DMS53 (cell line): ENCODE measurements at regions not wholly inside any gene's neighbourhood (a gene's known extent, or its start where the extent isn't known, plus 50 kb on each side); places are given as distances from the start of the nearest gene placed in this dataset.
"Not testable (repeated sequence)": the region's sequence is repeated elsewhere in the genome, so short reads cannot be mapped to it uniquely, and the experiment has no call there.

Experiments
- DNase-seq: peaks from one replicate; lab custom pipeline; 2025; lab: John Stamatoyannopoulos, UW

GRCh38 chr17:22138861-22139469, 446.6 kb downstream of the KCNJ18 start:
- DNase-seq: no peak

DNA sequence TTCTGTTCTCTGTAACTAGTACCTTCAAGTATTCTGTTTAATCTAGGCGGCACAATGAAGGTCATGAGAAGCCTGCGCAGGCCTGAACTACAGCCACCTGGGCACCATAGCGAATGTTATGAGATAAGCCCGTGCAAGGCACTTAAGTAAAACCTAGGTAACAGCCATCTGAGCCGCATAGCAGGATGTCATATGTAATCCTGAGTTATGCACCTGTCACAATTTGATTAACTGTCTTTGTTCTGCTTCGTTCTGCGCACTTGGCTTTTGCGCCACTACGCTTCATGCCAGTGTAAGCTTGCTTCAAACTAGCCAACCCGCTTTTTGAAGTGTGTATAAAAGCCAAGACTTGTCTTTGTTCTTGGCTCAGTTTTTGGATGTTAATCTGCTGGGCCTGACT, 449.8 kb downstream of the KCNJ18 start:
- peak; percentile 53 for DNase-seq

DNA sequence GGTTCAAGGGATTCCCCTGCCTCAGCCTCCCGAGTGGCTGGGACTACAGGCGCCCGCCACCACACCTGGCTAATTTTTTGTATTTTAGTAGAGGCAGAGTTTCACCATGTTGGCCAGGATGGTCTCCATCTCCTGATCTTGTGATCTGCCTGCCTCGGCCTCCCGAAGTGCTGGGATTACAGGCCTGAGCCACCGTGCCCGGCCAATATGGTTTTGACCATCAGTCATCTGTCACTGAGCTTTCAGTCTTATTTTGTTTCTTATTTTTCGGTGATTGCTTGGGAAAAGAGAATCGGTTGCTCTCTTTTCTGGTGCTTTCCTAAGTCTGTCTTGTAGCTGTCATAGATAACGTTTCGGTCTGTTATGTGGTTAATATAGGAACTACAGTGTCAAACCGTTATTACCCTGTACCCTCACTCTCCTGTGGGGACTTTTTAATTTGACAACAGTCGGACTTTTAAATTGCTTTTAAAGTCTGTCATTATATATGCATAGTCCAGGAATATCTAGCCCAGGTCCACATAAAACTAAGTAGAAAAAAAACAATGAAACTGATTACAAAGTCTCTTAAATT, 453.4 kb downstream of the KCNJ18 start:
- no peak for DNase-seq

GRCh38 chr17:22158364-22158763, 466.0 kb downstream of the KCNJ18 start:
- DNase-seq: no peak

DNA sequence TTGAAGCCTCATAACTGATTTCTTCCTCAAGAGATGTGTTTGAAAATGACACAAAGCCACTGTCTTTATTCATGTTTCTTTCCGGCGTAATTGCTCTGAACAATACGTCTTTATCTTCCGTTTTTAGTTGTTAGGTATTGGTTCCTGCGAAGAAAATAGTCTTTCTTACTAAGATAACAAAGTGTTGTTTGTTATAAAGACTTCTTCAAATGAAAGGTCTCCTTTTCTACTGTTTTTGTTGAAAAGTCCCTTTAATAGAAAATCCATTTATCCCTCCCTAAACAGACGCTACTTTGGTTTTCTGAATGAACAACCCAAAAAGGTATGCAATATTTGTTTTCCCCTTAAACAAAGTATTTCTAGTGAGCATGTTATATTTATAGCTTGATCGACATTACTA, 469.1 kb downstream of the KCNJ18 start:
- no peak for DNase-seq

DNA sequence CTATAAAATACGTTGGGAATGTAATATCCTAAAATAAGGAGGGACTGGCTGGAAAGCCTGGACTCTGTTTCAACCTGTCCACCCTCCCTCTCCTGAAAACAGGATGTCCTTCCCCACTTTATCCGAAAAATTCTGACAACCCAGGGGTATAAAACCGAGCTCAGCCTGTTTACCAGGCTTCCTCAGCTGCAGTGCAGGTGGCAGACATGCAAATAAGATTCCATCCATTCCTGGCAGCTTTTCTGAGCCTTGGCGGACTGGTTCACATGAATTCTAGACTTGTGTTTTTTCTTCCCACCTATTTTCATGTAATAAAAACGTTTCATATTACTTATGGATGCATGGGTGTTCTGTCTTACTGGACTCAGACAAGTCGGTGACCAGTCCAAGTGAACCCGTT, 479.3 kb downstream of the KCNJ18 start:
- DNase-seq: no peak

DNA sequence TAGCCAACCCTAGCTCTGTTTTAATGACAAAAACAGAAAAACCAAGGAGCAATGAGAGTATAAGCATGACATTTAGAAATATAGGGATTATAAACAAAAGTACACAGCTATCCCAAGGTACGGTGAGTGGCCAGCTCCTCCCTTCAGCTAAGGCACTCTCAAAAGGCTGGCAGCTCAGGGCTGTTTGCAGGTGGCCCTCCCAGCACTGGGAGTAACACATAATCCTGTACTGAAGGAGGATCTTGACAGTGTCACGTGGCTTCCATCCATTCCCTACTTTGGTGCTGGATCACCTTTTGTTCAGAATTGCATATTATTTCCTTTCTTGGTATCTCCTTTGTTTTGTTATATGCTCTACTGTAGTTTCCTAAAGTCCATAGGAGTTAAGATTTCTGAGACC, 500.8 kb downstream of the KCNJ18 start:
- no peak for DNase-seq

GRCh38 chr17:22200187-22200586, 507.9 kb downstream of the KCNJ18 start:
- not testable (repeated sequence) for DNase-seq

DNA sequence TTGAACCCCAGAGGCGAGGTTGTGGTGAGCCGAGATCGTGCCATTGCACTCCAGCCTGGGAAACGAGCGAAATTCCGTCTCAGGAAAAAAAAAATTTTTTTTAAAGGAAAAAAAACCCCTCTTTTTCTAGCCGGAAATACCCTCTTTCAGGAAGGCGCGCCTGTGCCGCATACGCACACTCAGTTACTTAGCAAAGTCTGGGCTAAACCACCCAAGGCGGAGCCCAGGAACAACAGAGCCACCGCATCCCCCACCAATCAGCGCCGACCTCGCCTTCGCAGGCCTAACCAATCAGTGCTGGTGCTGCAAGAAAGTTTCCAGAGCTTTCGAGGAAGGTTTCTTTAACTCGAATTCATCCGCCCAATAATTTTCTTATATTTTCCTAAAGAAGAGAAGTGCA, 510.4 kb downstream of the KCNJ18 start:
- DNase-seq: no peak

DNA sequence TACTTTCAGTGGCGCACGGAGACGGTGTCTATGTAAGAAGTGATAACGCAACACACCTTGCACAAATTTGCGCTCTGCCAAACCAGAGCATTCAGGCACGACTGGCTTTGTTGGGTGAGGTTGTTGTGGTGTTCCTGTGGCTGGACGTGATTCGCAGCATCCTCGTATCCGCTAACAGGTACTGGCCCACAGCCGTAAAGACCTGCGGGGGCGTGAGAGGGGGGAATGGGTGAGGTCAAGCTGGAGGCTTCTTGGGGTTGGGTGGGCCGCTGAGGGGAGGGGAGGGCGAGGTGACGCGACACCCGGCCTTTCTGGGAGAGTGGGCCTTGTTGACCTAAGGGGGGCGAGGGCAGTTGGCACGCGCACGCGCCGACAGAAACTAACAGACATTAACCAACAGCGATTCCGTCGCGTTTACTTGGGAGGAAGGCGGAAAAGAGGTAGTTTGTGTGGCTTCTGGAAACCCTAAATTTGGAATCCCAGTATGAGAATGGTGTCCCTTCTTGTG, 510.9 kb downstream of the KCNJ18 start:
- no peak for DNase-seq

DNA sequence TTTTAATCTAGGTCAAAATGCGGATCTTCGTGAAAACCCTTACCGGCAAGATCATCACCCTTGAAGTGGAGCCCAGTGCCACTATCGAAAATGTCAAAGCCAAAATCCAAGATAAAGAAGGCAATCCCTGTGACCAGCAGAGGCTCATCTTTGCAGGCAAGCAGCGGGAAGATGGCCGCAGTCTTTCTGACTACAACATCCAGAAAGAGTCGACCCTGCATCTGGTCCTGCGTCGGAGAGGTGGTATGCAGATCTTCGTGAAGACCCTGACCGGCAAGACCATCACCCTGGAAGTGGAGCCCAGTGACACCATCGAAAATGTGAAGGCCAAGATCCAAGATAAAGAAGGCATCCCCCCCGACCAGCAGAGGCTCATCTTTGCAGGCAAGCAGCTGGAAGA, 511.8 kb downstream of the KCNJ18 start:
- DNase-seq: not testable (repeated sequence)

DNA sequence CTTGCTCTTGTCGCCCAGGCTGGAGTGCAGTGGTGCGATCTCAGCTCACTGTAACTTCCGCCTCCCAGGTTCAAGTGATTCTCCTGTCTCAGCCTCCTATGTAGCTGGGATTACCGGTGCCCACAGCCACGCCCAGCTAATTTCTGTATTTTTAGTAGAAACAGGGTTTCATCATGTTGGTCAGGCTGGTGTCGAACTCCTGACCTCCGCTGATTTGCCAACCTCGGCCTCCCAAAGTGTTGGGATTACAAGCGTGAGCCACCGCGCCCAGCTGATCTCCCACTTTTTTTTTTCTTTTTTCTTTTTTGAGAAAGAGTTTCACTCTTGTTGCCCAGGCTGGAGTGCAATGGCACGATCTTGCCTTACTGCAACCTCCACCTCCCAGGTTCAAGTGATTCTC, 517.9 kb downstream of the KCNJ18 start:
- DNase-seq: not testable (repeated sequence)

GRCh38 chr17:22213169-22213568, 520.8 kb downstream of the KCNJ18 start:
- DNase-seq: not testable (repeated sequence)

DNA sequence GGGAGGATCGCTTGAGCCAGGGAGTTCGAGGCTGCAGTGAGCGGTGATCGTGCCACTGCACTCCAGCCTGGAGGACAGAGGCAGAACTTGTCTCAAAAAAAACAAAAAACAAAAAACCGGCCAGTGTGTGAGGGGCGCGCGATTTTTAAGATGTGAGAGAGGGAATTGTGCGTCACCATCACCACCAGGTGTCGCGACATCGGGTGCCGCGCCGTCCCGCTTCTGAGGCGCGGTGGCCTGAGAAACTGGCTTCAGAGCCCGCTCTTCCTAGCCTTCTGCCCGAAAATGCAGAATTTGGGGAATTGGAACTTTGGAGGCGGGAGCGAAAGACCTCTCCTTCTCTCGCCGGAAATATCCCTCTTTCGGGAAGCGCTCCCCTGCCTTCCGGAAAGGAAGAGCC, 524.8 kb downstream of the KCNJ18 start:
- no peak for DNase-seq

GRCh38 chr17:22221344-22221743, 529.0 kb downstream of the KCNJ18 start:
- no peak for DNase-seq

DNA sequence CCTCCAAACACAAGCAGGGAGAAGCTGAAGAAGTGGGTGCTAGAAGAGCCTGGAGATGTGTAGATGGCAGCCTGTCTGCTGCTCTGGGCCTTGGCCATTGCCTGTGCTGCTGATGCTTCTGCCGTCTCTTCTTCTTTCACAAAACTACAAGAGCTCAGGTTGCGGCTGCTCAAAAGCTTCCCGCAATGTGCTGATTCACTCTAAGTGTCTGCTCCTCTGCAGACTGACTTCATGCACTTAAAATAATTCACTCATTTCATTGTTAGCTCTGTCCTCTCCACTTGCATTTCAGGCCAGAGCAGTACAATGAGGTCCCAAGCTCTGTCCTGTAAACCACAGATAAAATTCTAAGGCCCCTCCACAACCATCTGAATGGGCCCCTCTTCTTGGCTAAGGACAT, 534.2 kb downstream of the KCNJ18 start:
- DNase-seq: not testable (repeated sequence)

DNA sequence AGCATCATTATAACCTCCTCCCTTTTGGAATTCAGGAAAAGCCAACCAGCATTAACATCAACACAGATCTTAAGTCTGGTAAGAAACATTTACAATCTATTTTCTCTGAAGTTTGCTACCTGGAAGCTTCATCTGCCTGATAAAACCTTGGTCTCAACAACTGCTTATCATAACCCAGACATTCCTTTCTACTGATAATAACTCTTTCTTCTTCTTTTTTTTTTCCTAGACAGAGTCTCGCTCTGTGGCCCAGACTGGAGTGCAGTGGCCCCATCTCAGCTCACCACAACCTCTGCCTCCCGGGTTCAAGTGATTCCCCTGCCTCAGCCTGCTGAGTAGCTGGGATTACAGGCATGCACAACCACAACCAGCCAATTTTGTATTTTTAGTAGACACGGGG, 534.6 kb downstream of the KCNJ18 start:
- DNase-seq: not testable (repeated sequence)

- not testable (repeated sequence) for DNase-seq
Observed at GRCh38 chr17:22227699-22228553, 535.6 kb downstream of the KCNJ18 start.

DNA sequence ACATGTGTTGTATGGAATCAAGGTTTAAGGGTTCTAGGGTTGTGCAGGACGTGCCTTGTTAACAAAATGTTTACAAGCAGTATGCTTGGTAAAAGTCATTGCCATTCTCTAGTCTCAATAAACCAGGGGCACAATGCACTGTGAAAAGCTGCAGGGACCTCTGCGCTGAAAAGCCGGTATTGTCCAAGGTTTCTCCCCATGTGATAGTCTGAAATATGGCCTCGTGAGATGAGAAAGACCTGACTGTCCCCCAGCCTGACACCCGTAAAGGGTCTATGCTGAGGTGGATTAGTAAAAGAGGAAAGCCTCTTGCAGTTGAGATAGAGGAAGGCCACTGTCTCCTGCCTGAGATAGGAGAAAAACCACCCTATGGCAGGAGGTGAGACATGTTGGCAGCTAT, 537.5 kb downstream of the KCNJ18 start:
- not testable (repeated sequence) for DNase-seq

DNA sequence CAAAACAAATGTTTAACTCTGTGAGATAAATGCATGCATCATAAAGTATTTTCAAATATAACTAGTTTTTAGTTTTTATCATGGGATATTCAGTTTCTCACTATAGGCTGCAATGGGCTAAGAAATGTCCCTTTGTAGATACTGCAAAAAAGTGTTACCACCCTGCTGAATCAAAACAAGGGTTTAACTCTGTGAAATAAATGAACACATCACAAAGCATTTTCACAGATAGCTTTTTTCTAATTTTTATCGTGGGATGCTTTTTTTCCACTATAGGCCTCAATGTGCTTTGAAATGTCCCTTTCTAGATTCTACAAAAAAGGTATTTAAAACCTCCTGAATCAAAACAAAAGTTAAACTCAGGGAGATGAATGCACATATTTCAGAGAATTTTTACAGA, 541.1 kb downstream of the KCNJ18 start:
- DNase-seq: peak; percentile 1

DNA sequence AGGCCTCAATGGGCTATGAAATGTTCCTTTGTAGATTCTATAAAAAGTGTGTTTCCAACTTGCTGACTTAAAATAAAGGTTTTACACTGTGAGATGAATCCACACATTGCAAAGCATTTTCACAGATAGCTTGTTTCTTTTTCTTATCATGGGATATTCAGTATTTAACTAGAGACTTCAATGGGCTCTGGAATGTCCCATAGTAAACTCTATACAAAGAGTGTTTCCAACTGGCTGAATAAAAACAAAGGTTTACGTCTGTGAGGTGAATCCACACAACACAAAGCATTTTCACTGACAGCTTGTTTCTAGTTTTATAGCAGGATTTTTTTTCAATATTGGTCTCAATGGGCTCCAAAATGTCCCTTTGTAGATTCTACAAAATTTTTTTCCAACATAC, 550.1 kb downstream of the KCNJ18 start:
- no peak for DNase-seq

GRCh38 chr17:22251498-22251897, 559.2 kb downstream of the KCNJ18 start:
- no peak for DNase-seq

DNA sequence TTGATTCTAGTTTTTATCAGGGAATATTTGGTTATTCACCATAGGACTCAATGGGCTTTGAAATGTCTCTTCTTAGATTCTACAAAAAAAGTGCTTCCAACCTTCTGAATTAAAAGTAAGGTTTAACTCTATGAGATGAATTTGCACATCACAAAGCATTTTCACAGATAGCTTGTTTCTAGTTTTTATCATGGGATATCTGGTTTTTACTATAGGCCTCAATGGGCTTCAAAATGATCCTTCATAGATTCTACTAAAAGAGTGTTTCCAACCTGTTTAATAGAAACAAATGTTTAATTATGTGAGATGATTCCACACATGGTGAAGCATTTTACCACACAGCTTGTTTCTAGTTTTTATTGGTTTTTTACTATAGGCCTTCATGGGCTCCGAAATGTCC, 560.7 kb downstream of the KCNJ18 start:
- no peak for DNase-seq
